OCI-LY1 (cell line): ENCODE measurements at regions not wholly inside any gene's neighbourhood (a gene's known extent, or its start where the extent isn't known, plus 50 kb on each side); places are given as distances from the start of the nearest gene placed in this dataset.

Experiments
- CTCF ChIP-seq: fragments of 200-600 bp; sonication (generic), shearing (Covaris generic); IDR thresholded peaks from 2 replicates; pipeline ENCODE4 v1.5.1; 2017; ENCODE audit warnings: mild to moderate bottlenecking, antibody characterized with exemption, low read length, moderate library complexity, mixed read lengths
- EZH2 ChIP-seq: fragments of 200-600 bp; sonication (generic), shearing (Covaris generic); IDR thresholded peaks from 2 replicates; pipeline ENCODE4 v1.8.0; 2017; ENCODE audit warnings: borderline replicate concordance, mixed run types, mild to moderate bottlenecking, antibody characterized with exemption, low read length, moderate library complexity, mixed read lengths

GRCh38 chr9:129560881-129561306, 60.0 kb downstream of the C9orf50 start:
- TF ChIP-seq CTCF (no peak), EZH2 (no peak)
